Prostate gland (tissue), 2 donors: ENCODE measurements at regions not wholly inside any gene's neighbourhood (a gene's known extent, or its start where the extent isn't known, plus 50 kb on each side); places are given as distances from the start of the nearest gene placed in this dataset.

Source experiments
- DNase-seq: peaks from one replicate; pipeline ENCODE4 v3.0.0-alpha.2; 2019; ENCODE audit warnings: low spot score
- H3K27ac ChIP-seq, 2 donors: fragments of 200-600 bp; sonication (generic); 2 replicates each; pipeline ENCODE4 v1.5.1; 2017 to 2019
- H3K27me3 ChIP-seq: fragments of 200-600 bp; sonication (generic); replicated peaks from 2 replicates; pipeline ENCODE4 v1.5.1; 2019; ENCODE audit not compliant: insufficient read depth
- H3K36me3 ChIP-seq, 2 donors: fragments of 200-600 bp; sonication (generic); 1 replicate in 1 of 2; 2 replicates in 1 of 2; pipeline versions ENCODE4 v1.5.1 to v1.8.1; 2017 to 2019
- H3K4me1 ChIP-seq: fragments of 200-600 bp; sonication (generic); replicated peaks from 2 replicates; pipeline ENCODE4 v1.5.1; 2019
- H3K4me3 ChIP-seq, 2 donors: fragments of 200-600 bp; sonication (generic); 2 replicates each; pipeline ENCODE4 v1.5.1; 2017 to 2019
- H3K9me3 ChIP-seq: fragments of 200-600 bp; sonication (generic); 2 replicates; pipeline ENCODE4 v1.5.1; 2017
- CTCF ChIP-seq, 4 experiments: fragments of 200-600 bp in 2 of 4; fragments of 450-650 bp in 2 of 4; sonication (generic) in 2 of 4; IDR thresholded peaks; 1 replicate in 3 of 4; 2 replicates in 1 of 4; pipeline ENCODE4 v1.5.1; 2016 to 2019; ENCODE audit warnings: antibody characterized with exemption in 4 of 4, mild to moderate bottlenecking in 2 of 4, moderate library complexity in 2 of 4
- POLR2A ChIP-seq: fragments of 450-650 bp; IDR thresholded peaks from one replicate; pipeline ENCODE4 v1.6.1; 2016; ENCODE audit warnings: antibody characterized with exemption, mild to moderate bottlenecking
- POLR2AphosphoS5 ChIP-seq: sonication (generic); formaldehyde crosslinking; IDR thresholded peaks from one replicate; pipeline ENCODE4 v1.6.1; 2017; ENCODE audit warnings: antibody characterized with exemption
- WGBS: methylation state at CpG from one replicate; pipeline ENCODE4 v1.1.5; 2018; 5-methylcytosine and 5-hydroxymethylcytosine counted together
- intact Hi-C: fragments of 100-400 bp; cut with DNase I; formaldehyde crosslinking; loops from one replicate; pipeline ENCODE4 v1.14.2; 2022

- Histone ChIP-seq H3K36me3 (no peaks in the 10 kb centered on the region), H3K4me1 (no peaks in the 10 kb centered on the region), H3K9me3 (no peaks in the 10 kb centered on the region), H3K27ac (no peak overlapping the region), H3K27me3 (no peaks in the 10 kb centered on the region), H3K4me3 (no peak overlapping the region)
- intact Hi-C loops, result no loop called here
- TF ChIP-seq POLR2A (no peak), CTCF (IDR thresholded peaks at IDR 0.05) (no peak), POLR2AphosphoS5 (no peak)
- WGBS, result 87% methylated on average over 1 of the region's 1 CpG
- DNase-seq, result no peak
Measured at GRCh38 chr10:84987039-84987438, 658.6 kb downstream of the CCSER2 start.

GRCh38 chr10:84988011-84988410 is 659.6 kb downstream of the CCSER2 start:
- intact Hi-C loops, result no loop called here
- H3K36me3 ChIP-seq, result no peaks in the 10 kb centered on the region
- no peaks in the 10 kb centered on the region for H3K27me3 ChIP-seq
- no peaks in the 10 kb centered on the region for H3K4me1 ChIP-seq
- WGBS, result 84% methylated on average over 2 of the region's 2 CpGs
- no peak overlapping the region for H3K27ac ChIP-seq
- no peak for DNase-seq
- no peak overlapping the region for H3K4me3 ChIP-seq
- no peaks in the 10 kb centered on the region for H3K9me3 ChIP-seq
- TF ChIP-seq CTCF (IDR thresholded peaks at IDR 0.05), result no peak
- no peak for TF ChIP-seq POLR2AphosphoS5
- no peak for TF ChIP-seq POLR2A

GRCh38 chr10:84990713-84991112 is 662.3 kb downstream of the CCSER2 start:
- Histone ChIP-seq H3K27me3 (no peaks in the 10 kb centered on the region), H3K4me1 (no peaks in the 10 kb centered on the region), H3K36me3 (no peaks in the 10 kb centered on the region), H3K27ac (no peak overlapping the region), H3K9me3 (no peaks in the 10 kb centered on the region), H3K4me3 (no peak overlapping the region)
- no peak for DNase-seq
- TF ChIP-seq POLR2AphosphoS5 (no peak), POLR2A (no peak), CTCF (IDR thresholded peaks at IDR 0.05) (no peak)
- WGBS, result 71% methylated on average over 9 of the region's 9 CpGs
- intact Hi-C loops, result no loop called here

- intact Hi-C loops, result no loop called here
- Histone ChIP-seq H3K27me3 (no peaks in the 10 kb centered on the region), H3K4me1 (no peaks in the 10 kb centered on the region), H3K27ac (no peak overlapping the region), H3K4me3 (no peak overlapping the region), H3K36me3 (no peaks in the 10 kb centered on the region), H3K9me3 (no peaks in the 10 kb centered on the region)
- TF ChIP-seq POLR2A, result no peak
- DNase-seq, result no peak
- 56% methylated on average over 2 of the region's 2 CpGs for WGBS
Measured at GRCh38 chr10:84991301-84991700, 662.9 kb downstream of the CCSER2 start.

- no peak for TF ChIP-seq CTCF (IDR thresholded peaks at IDR 0.05)
- no peak for TF ChIP-seq POLR2AphosphoS5
- no peak for TF ChIP-seq POLR2A
- no peak for DNase-seq
- no peak overlapping the region for H3K4me3 ChIP-seq
- no peaks in the 10 kb centered on the region for H3K27me3 ChIP-seq
- intact Hi-C loops, result no loop called here
- no peaks in the 10 kb centered on the region for H3K4me1 ChIP-seq
- no peak overlapping the region for H3K27ac ChIP-seq
- no peaks in the 10 kb centered on the region for H3K36me3 ChIP-seq
- no peaks in the 10 kb centered on the region for H3K9me3 ChIP-seq
- 90% methylated on average over 9 of the region's 9 CpGs for WGBS
Measured at GRCh38 chr10:84993251-84994035, 665.1 kb downstream of the CCSER2 start.
